ENCODE measurements at regions not wholly inside any gene's neighbourhood (a gene's known extent, or its start where the extent isn't known, plus 50 kb on each side); places are given as distances from the start of the nearest gene placed in this dataset.
A peak's percentile ranks its signal among the peaks of the same experiment; 100 is the strongest.

- Histone ChIP-seq H3K27ac (ENCODE audit: low read depth, low read length) (no peak overlapping the region), H3K79me2 (ENCODE audit: control insufficient read depth, insufficient read depth, low read length, poor library complexity) (no peaks in the 10 kb centered on the region), H2AK5ac (ENCODE audit: low read length) (no peak overlapping the region), H3K14ac (ENCODE audit: low read length) (no peak overlapping the region), H3K9me3 (ENCODE audit: insufficient read depth, low read depth, low read length) (no peaks in the 10 kb centered on the region), H2BK12ac (ENCODE audit: low read length) (no peak overlapping the region), H3K36me3 (ENCODE audit: control insufficient read depth in 1 of 2, insufficient read depth in 2 of 2, low read length in 2 of 2) (no peaks in the 10 kb centered on the region), H4K12ac (ENCODE audit: low read depth, low read length) (no peak overlapping the region), H3K4me3 (ENCODE audit: low read depth, low read length) (no peak overlapping the region), H3K4me2 (ENCODE audit: low read length) (peak overlapping the region; percentile 28), H2BK5ac (ENCODE audit: low read depth, low read length, poor library complexity) (no peak overlapping the region), H2AFZ (ENCODE audit: insufficient read depth, low read length, poor library complexity) (no peak overlapping the region), H4K8ac (ENCODE audit: low read depth, low read length) (peak overlapping the region; percentile 61), H3K4me1 (ENCODE audit: control insufficient read depth in 1 of 2, insufficient read depth in 2 of 2, low read length in 2 of 2) (peaks cover 10 to 17% of the 10 kb centered on the region in 2 experiments), H3K4ac (ENCODE audit: low read depth, low read length) (no peak overlapping the region), H4K91ac (ENCODE audit: low read depth, low read length) (no peak overlapping the region), H3K27me3 (ENCODE audit: insufficient read depth, low read length) (no peaks in the 10 kb centered on the region), H3K23ac (ENCODE audit: low read length) (no peak overlapping the region), H3K9ac (ENCODE audit: low read length) (no peak overlapping the region), H3K18ac (ENCODE audit: low read length) (peak overlapping the region; percentile 6), H2BK120ac (ENCODE audit: insufficient read depth, low read length, poor library complexity) (no peak overlapping the region), H3K79me1 (ENCODE audit: low read length) (no peaks in the 10 kb centered on the region)
- no CpG with 5 or more reads among the region's 36 CpGs for WGBS (ENCODE audit: extremely low coverage, insufficient coverage, insufficient read length)
- peak; percentile 73 to 85 for DNase-seq
Measured at GRCh38 chr16:85303354-85303883, 191.1 kb upstream of the CIBAR2 start.

- H3K18ac ChIP-seq (ENCODE audit: low read length) = no peak overlapping the region
- no peak overlapping the region for H3K4me3 ChIP-seq (ENCODE audit: low read depth, low read length)
- H4K12ac ChIP-seq (ENCODE audit: low read depth, low read length) = no peak overlapping the region
- no peaks in the 10 kb centered on the region for H3K36me3 ChIP-seq (ENCODE audit: control insufficient read depth in 1 of 2, insufficient read depth in 2 of 2, low read length in 2 of 2)
- H3K23ac ChIP-seq (ENCODE audit: low read length) = no peak overlapping the region
- no peak overlapping the region for H4K91ac ChIP-seq (ENCODE audit: low read depth, low read length)
- H2AFZ ChIP-seq (ENCODE audit: insufficient read depth, low read length, poor library complexity) = no peak overlapping the region
- H3K4me2 ChIP-seq (ENCODE audit: low read length) = no peak overlapping the region
- H3K4me1 ChIP-seq (ENCODE audit: control insufficient read depth in 1 of 2, insufficient read depth in 2 of 2, low read length in 2 of 2) = peaks cover 10 to 17% of the 10 kb centered on the region in 2 experiments
- H3K4ac ChIP-seq (ENCODE audit: low read depth, low read length) = no peak overlapping the region
- no peak overlapping the region for H3K14ac ChIP-seq (ENCODE audit: low read length)
- H3K9me3 ChIP-seq (ENCODE audit: insufficient read depth, low read depth, low read length) = no peaks in the 10 kb centered on the region
- no CpG with 5 or more reads among the region's 9 CpGs for WGBS (ENCODE audit: extremely low coverage, insufficient coverage, insufficient read length)
- no peak overlapping the region for H4K8ac ChIP-seq (ENCODE audit: low read depth, low read length)
- H3K27me3 ChIP-seq (ENCODE audit: insufficient read depth, low read length) = no peaks in the 10 kb centered on the region
- H3K79me1 ChIP-seq (ENCODE audit: low read length) = no peaks in the 10 kb centered on the region
- no peak overlapping the region for H2BK12ac ChIP-seq (ENCODE audit: low read length)
- no peak for DNase-seq
- no peak overlapping the region for H2BK5ac ChIP-seq (ENCODE audit: low read depth, low read length, poor library complexity)
- no peak overlapping the region for H2AK5ac ChIP-seq (ENCODE audit: low read length)
- H3K27ac ChIP-seq (ENCODE audit: low read depth, low read length) = no peak overlapping the region
- H3K9ac ChIP-seq (ENCODE audit: low read length) = no peak overlapping the region
- no peak overlapping the region for H2BK120ac ChIP-seq (ENCODE audit: insufficient read depth, low read length, poor library complexity)
- H3K79me2 ChIP-seq (ENCODE audit: control insufficient read depth, insufficient read depth, low read length, poor library complexity) = no peaks in the 10 kb centered on the region
Measured at GRCh38 chr16:85304337-85304736, 192.1 kb upstream of the CIBAR2 start.

- no peak overlapping the region for H2BK5ac ChIP-seq (ENCODE audit: low read depth, low read length, poor library complexity)
- no peaks in the 10 kb centered on the region for H3K9me3 ChIP-seq (ENCODE audit: insufficient read depth, low read depth, low read length)
- H3K79me1 ChIP-seq (ENCODE audit: low read length) = no peaks in the 10 kb centered on the region
- H3K36me3 ChIP-seq (ENCODE audit: control insufficient read depth in 1 of 2, insufficient read depth in 2 of 2, low read length in 2 of 2) = no peaks in the 10 kb centered on the region
- no peak overlapping the region for H4K12ac ChIP-seq (ENCODE audit: low read depth, low read length)
- H3K27me3 ChIP-seq (ENCODE audit: insufficient read depth, low read length) = no peaks in the 10 kb centered on the region
- H3K4me3 ChIP-seq (ENCODE audit: low read depth, low read length) = no peak overlapping the region
- H3K4me1 ChIP-seq (ENCODE audit: control insufficient read depth in 1 of 2, insufficient read depth in 2 of 2, low read length in 2 of 2) = peaks cover 10 to 14% of the 10 kb centered on the region in 2 experiments
- H2BK120ac ChIP-seq (ENCODE audit: insufficient read depth, low read length, poor library complexity) = no peak overlapping the region
- DNase-seq = peak; percentile 97
- no peak overlapping the region for H3K4ac ChIP-seq (ENCODE audit: low read depth, low read length)
- no peak overlapping the region for H2AFZ ChIP-seq (ENCODE audit: insufficient read depth, low read length, poor library complexity)
- no peak overlapping the region for H2AK5ac ChIP-seq (ENCODE audit: low read length)
- no peak overlapping the region for H4K91ac ChIP-seq (ENCODE audit: low read depth, low read length)
- H3K18ac ChIP-seq (ENCODE audit: low read length) = no peak overlapping the region
- H2BK12ac ChIP-seq (ENCODE audit: low read length) = no peak overlapping the region
- no peak overlapping the region for H3K27ac ChIP-seq (ENCODE audit: low read depth, low read length)
- no peak overlapping the region for H3K4me2 ChIP-seq (ENCODE audit: low read length)
- no peak overlapping the region for H3K14ac ChIP-seq (ENCODE audit: low read length)
- no peak overlapping the region for H3K9ac ChIP-seq (ENCODE audit: low read length)
- WGBS (ENCODE audit: extremely low coverage, insufficient coverage, insufficient read length) = no CpG with 5 or more reads among the region's 12 CpGs
- H3K23ac ChIP-seq (ENCODE audit: low read length) = no peak overlapping the region
- no peaks in the 10 kb centered on the region for H3K79me2 ChIP-seq (ENCODE audit: control insufficient read depth, insufficient read depth, low read length, poor library complexity)
- no peak overlapping the region for H4K8ac ChIP-seq (ENCODE audit: low read depth, low read length)
Measured at GRCh38 chr16:85306071-85306792, 194.0 kb upstream of the CIBAR2 start.

- H2BK12ac ChIP-seq (ENCODE audit: low read length) = no peak overlapping the region
- H3K23ac ChIP-seq (ENCODE audit: low read length) = no peak overlapping the region
- H3K4me1 ChIP-seq (ENCODE audit: control insufficient read depth in 1 of 2, insufficient read depth in 2 of 2, low read length in 2 of 2) = peaks cover 10 to 14% of the 10 kb centered on the region in 2 experiments
- no peaks in the 10 kb centered on the region for H3K36me3 ChIP-seq (ENCODE audit: control insufficient read depth in 1 of 2, insufficient read depth in 2 of 2, low read length in 2 of 2)
- no peak overlapping the region for H3K4ac ChIP-seq (ENCODE audit: low read depth, low read length)
- H2BK5ac ChIP-seq (ENCODE audit: low read depth, low read length, poor library complexity) = no peak overlapping the region
- no peak overlapping the region for H3K9ac ChIP-seq (ENCODE audit: low read length)
- H2AFZ ChIP-seq (ENCODE audit: insufficient read depth, low read length, poor library complexity) = no peak overlapping the region
- WGBS (ENCODE audit: extremely low coverage, insufficient coverage, insufficient read length) = no CpG with 5 or more reads among the region's 19 CpGs
- H3K79me1 ChIP-seq (ENCODE audit: low read length) = no peaks in the 10 kb centered on the region
- DNase-seq = no peak
- H3K14ac ChIP-seq (ENCODE audit: low read length) = no peak overlapping the region
- H3K27ac ChIP-seq (ENCODE audit: low read depth, low read length) = no peak overlapping the region
- no peak overlapping the region for H3K18ac ChIP-seq (ENCODE audit: low read length)
- H4K12ac ChIP-seq (ENCODE audit: low read depth, low read length) = no peak overlapping the region
- no peaks in the 10 kb centered on the region for H3K9me3 ChIP-seq (ENCODE audit: insufficient read depth, low read depth, low read length)
- no peak overlapping the region for H4K91ac ChIP-seq (ENCODE audit: low read depth, low read length)
- no peak overlapping the region for H3K4me2 ChIP-seq (ENCODE audit: low read length)
- no peak overlapping the region for H2BK120ac ChIP-seq (ENCODE audit: insufficient read depth, low read length, poor library complexity)
- no peak overlapping the region for H4K8ac ChIP-seq (ENCODE audit: low read depth, low read length)
- peak overlapping the region; percentile 13 for H2AK5ac ChIP-seq (ENCODE audit: low read length)
- no peaks in the 10 kb centered on the region for H3K27me3 ChIP-seq (ENCODE audit: insufficient read depth, low read length)
- no peak overlapping the region for H3K4me3 ChIP-seq (ENCODE audit: low read depth, low read length)
- H3K79me2 ChIP-seq (ENCODE audit: control insufficient read depth, insufficient read depth, low read length, poor library complexity) = no peaks in the 10 kb centered on the region
Measured at GRCh38 chr16:85306793-85307551, 194.7 kb upstream of the CIBAR2 start.

Measured in trophoblast cell (in vitro differentiated cells and primary cell).